SU-DHL-6 (cell line): ENCODE measurements at regions not wholly inside any gene's neighbourhood (a gene's known extent, or its start where the extent isn't known, plus 50 kb on each side); places are given as distances from the start of the nearest gene placed in this dataset.

Source experiments
- H2AFZ ChIP-seq: fragments of 200-600 bp; sonication (generic); 2 replicates; pipeline ENCODE4 v1.6.1; 2014; ENCODE audit warnings: low read depth, mild to moderate bottlenecking, moderate library complexity, mixed read lengths, antibody characterized with exemption, low read length; ENCODE audit not compliant: severe bottlenecking
- H3F3A ChIP-seq: fragments of 200-600 bp; shearing (Covaris generic); 2 replicates; pipeline ENCODE4 v1.6.0; 2016; ENCODE audit warnings: antibody characterized with exemption, mild to moderate bottlenecking; ENCODE audit not compliant: insufficient read depth
- H3K27ac ChIP-seq: fragments of 200-600 bp; sonication (generic); 2 replicates; pipeline ENCODE4 v1.5.1; 2016; ENCODE audit warnings: low read depth, mild to moderate bottlenecking, low read length, moderate library complexity, mixed read lengths
- H3K27me3 ChIP-seq: fragments of 200-600 bp; sonication (generic), shearing (Covaris generic); 2 replicates; pipeline ENCODE4 v1.6.0; 2014; ENCODE audit warnings: mild to moderate bottlenecking, low read length
- H3K36me3 ChIP-seq: fragments of 200-600 bp; sonication (generic); 2 replicates; pipeline ENCODE4 v1.6.1; 2014; ENCODE audit warnings: mild to moderate bottlenecking, low read length, mixed read lengths
- H3K4me2 ChIP-seq: fragments of 300-600, 200-600 bp; shearing (Covaris generic), sonication (generic); 2 replicates; pipeline ENCODE4 v1.6.0; 2014; ENCODE audit warnings: low read length, low read depth, mild to moderate bottlenecking; ENCODE audit not compliant: poor library complexity, severe bottlenecking
- H3K4me3 ChIP-seq: fragments of 200-600 bp; sonication (generic); 2 replicates; pipeline ENCODE4 v1.5.1; 2014; ENCODE audit warnings: antibody characterized with exemption, low read length, mild to moderate bottlenecking, mixed read lengths; ENCODE audit not compliant: insufficient read depth, poor library complexity, severe bottlenecking
- H3K79me2 ChIP-seq: fragments of 200-600 bp; sonication (generic); 2 replicates; pipeline ENCODE4 v1.6.1; 2014; ENCODE audit warnings: mild to moderate bottlenecking, low read length, moderate library complexity; ENCODE audit not compliant: insufficient read depth
- H3K9ac ChIP-seq: fragments of 200-600 bp; sonication (generic); 2 replicates; pipeline ENCODE4 v1.7.0; 2014; ENCODE audit warnings: mild to moderate bottlenecking, low read length
- H3K9me2 ChIP-seq: fragments of 200-600 bp; sonication (generic); replicated peaks from 2 replicates; pipeline ENCODE4 v1.6.1; 2014; ENCODE audit warnings: low read length; ENCODE audit not compliant: insufficient read depth
- H3K9me3 ChIP-seq: fragments of 200-600 bp; sonication (generic); 2 replicates; pipeline ENCODE4 v1.6.1; 2014; ENCODE audit warnings: low read length, mixed read lengths; ENCODE audit not compliant: insufficient read depth
- H4K20me1 ChIP-seq: fragments of 200-600 bp; sonication (generic); 2 replicates; pipeline ENCODE4 v1.6.1; 2014; ENCODE audit warnings: low read depth, mild to moderate bottlenecking, antibody characterized with exemption, low read length, moderate library complexity, mixed read lengths
- CTCF ChIP-seq: fragments of 200-600 bp; sonication (generic); IDR thresholded peaks from one replicate; pipeline ENCODE4 v1.5.1; 2017; ENCODE audit warnings: antibody characterized with exemption, mild to moderate bottlenecking, low read length, moderate library complexity; ENCODE audit not compliant: insufficient read depth, poor library complexity, severe bottlenecking
- EZH2phosphoT487 ChIP-seq: fragments of 200-600 bp; sonication (generic), shearing (Covaris generic); conservative IDR thresholded peaks from 2 replicates; pipeline ENCODE4 v1.6.1; 2018; ENCODE audit warnings: mild to moderate bottlenecking, antibody characterized with exemption, low read length, moderate library complexity, mixed read lengths

- H3K4me3 ChIP-seq, result no peak overlapping the region
- H3K27me3 ChIP-seq, result no peaks in the 10 kb centered on the region
- no peak overlapping the region for H3K9ac ChIP-seq
- H3K9me2 ChIP-seq, result no peaks in the 10 kb centered on the region
- no peaks in the 10 kb centered on the region for H3K9me3 ChIP-seq
- H2AFZ ChIP-seq, result no peak overlapping the region
- no peaks in the 10 kb centered on the region for H3F3A ChIP-seq
- no peaks in the 10 kb centered on the region for H4K20me1 ChIP-seq
- no peak overlapping the region for H3K4me2 ChIP-seq
- no peaks in the 10 kb centered on the region for H3K36me3 ChIP-seq
- H3K27ac ChIP-seq, result no peak overlapping the region
- H3K79me2 ChIP-seq, result no peaks in the 10 kb centered on the region
- no peak for TF ChIP-seq EZH2phosphoT487
- TF ChIP-seq CTCF, result no peak
Observed at GRCh38 chr14:85421186-85421877, 108.6 kb upstream of the FLRT2 start.

- no peak overlapping the region for H3K4me2 ChIP-seq
- H2AFZ ChIP-seq, result no peak overlapping the region
- no peaks in the 10 kb centered on the region for H3K9me3 ChIP-seq
- no peak overlapping the region for H3K4me3 ChIP-seq
- H3K36me3 ChIP-seq, result no peaks in the 10 kb centered on the region
- no peak overlapping the region for H3K27ac ChIP-seq
- TF ChIP-seq CTCF (no peak), EZH2phosphoT487 (no peak)
- H3K27me3 ChIP-seq, result no peaks in the 10 kb centered on the region
- no peaks in the 10 kb centered on the region for H4K20me1 ChIP-seq
- no peaks in the 10 kb centered on the region for H3K9me2 ChIP-seq
- H3K79me2 ChIP-seq, result no peaks in the 10 kb centered on the region
- no peaks in the 10 kb centered on the region for H3F3A ChIP-seq
- no peak overlapping the region for H3K9ac ChIP-seq
Observed at GRCh38 chr14:85423889-85424288, 106.1 kb upstream of the FLRT2 start.

- H3F3A ChIP-seq, result no peaks in the 10 kb centered on the region
- H3K79me2 ChIP-seq, result no peaks in the 10 kb centered on the region
- no peaks in the 10 kb centered on the region for H3K27me3 ChIP-seq
- no peaks in the 10 kb centered on the region for H3K9me2 ChIP-seq
- no peaks in the 10 kb centered on the region for H3K36me3 ChIP-seq
- H3K9ac ChIP-seq, result no peak overlapping the region
- no peaks in the 10 kb centered on the region for H3K9me3 ChIP-seq
- H2AFZ ChIP-seq, result no peak overlapping the region
- H3K4me2 ChIP-seq, result no peak overlapping the region
- no peaks in the 10 kb centered on the region for H4K20me1 ChIP-seq
- no peak overlapping the region for H3K27ac ChIP-seq
- H3K4me3 ChIP-seq, result no peak overlapping the region
- no peak for TF ChIP-seq CTCF
- no peak for TF ChIP-seq EZH2phosphoT487
Observed at GRCh38 chr14:85425507-85425906, 104.4 kb upstream of the FLRT2 start.
